HG02763 (cell line): ENCODE measurements at regions not wholly inside any gene's neighbourhood (a gene's known extent, or its start where the extent isn't known, plus 50 kb on each side); places are given as distances from the start of the nearest gene placed in this dataset.
"Not testable (repeated sequence)": the region's sequence is repeated elsewhere in the genome, so short reads cannot be mapped to it uniquely, and the experiment has no call there.

Experiments used
- ATAC-seq: cut with Tn5 transposase; IDR thresholded peaks from one replicate; pipeline ENCODE4 v1.9.1; 2021; ENCODE audit warnings: mild to moderate bottlenecking, moderate library complexity; ENCODE audit not compliant: unreplicated experiment

- ATAC-seq: no peak
These were observed 137.1 kb downstream of the ELOVL4 start for GRCh38 chr6:79810185-79810705.

GRCh38 chr6:79808921-79809320, 138.4 kb downstream of the ELOVL4 start:
- ATAC-seq: no peak

GRCh38 chr6:79806661-79807060, 140.7 kb downstream of the ELOVL4 start:
- ATAC-seq: not testable (repeated sequence)

GRCh38 chr6:79804732-79805131, 142.6 kb downstream of the ELOVL4 start:
- no peak for ATAC-seq

GRCh38 chr6:79803917-79804316, 143.4 kb downstream of the ELOVL4 start:
- ATAC-seq: no peak

- no peak for ATAC-seq
These were observed 144.6 kb downstream of the ELOVL4 start for GRCh38 chr6:79802657-79803300.

DNA sequence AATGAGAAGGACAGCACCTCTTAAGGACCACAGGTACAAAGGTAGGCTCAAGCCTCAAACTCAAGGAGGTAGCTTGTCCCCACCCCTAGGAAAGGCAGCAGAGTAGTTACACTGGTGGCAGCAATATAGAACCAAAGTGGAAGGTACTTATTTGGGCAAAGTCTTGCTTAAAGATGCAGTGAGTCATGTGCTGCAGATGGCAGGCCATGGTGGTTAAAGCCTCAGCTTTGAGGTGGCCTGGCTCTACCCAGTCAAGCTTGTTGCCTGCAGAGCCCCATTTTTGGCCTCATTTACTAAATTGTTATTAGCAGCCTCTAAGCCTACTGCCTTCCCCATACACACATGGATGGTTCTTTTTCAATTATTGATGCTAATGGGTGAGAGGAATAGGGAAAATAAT, 146.0 kb downstream of the ELOVL4 start:
- ATAC-seq: no peak

DNA sequence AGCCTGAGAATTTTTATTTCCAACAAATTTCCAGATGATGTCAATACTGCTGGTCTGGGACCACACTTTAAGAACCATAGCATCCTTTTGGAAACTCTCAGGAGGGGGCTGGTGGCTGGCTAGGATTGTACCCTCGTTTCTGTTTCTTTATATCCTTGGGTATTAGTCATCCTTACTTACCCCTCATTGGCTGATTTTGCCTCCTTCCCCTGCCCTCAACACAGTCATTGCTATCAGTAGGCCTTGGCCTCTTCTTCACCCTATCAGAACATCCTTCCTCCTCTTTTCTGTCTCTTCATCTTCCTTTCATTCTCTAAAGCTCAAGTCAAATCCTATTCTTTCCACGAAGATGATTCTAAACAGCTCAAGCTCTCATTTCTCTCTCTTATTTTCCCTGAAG, 148.5 kb downstream of the ELOVL4 start:
- no peak for ATAC-seq

DNA sequence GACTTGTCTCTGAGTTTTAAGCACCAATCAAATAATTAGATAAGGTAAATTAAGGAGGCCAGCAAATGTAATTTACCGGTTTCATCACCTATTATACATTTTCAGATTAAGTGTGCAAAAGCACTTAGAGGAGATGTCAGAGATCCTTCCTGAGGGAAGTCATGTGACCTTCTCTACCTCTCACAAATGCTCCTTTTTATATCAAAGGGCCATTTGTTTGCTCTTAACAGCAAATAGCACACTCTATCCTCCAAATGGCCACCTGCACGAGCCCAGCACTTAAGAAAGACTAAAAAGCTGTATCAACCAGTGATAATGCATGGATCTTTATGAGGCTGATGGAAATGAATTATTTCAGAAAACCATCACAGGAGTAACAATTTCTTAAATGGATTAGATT, 149.4 kb downstream of the ELOVL4 start:
- no peak for ATAC-seq

DNA sequence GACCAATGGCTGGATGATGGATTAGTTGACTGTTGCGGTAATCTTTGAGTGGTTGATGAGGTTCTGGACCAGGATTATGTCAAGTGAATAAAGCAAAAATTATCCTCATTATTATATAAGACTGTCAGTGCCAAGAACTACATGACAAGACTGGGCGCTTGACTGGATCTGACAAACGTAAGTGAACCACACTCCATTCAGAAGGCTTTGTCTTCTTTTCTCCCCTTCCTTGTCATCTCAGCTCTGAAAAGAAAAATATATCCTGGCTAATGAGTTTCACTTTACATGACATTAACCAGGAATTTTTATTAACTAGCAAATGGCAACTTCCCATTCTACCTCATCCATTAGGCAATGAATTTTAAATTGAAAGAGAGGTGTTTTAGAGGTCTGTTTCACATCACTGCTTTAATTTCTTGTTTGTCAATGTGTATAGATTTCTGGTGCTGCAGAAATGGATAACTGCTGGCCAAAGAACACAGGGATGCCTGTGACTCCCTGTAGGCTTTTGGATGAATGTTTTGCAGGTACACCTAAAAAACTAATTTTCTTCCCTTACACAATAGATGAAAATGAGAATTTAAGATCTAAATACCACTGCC, 150.1 kb downstream of the ELOVL4 start:
- no peak for ATAC-seq

GRCh38 chr6:79796197-79796596, 151.2 kb downstream of the ELOVL4 start:
- no peak for ATAC-seq

GRCh38 chr6:79789896-79790295, 157.5 kb downstream of the ELOVL4 start:
- ATAC-seq: no peak

DNA sequence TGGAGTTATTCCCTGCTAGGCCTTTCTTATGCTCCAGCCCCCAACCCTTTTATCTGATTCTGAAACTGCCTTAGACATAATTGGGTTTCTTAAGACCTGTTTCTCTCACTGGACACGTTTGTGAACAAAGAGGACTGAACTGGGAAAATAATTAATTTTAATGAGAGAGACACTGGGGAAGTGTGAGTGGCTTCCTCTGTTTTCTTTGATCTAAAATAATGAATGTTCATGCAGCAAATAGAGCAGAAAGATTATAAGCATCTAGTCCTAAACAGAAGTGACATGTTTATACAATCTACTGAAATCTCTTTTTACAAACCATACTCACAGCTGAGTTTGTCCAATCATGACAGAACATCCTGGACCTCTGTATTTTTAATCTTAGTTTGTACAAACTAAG, 157.6 kb downstream of the SH3BGRL2 start:
- no peak for ATAC-seq

GRCh38 chr6:79787626-79788025, 156.5 kb downstream of the SH3BGRL2 start:
- ATAC-seq: no peak

- ATAC-seq: no peak
These were observed 153.2 kb downstream of the SH3BGRL2 start for GRCh38 chr6:79784395-79784753.

- ATAC-seq: no peak
These were observed 152.7 kb downstream of the SH3BGRL2 start for GRCh38 chr6:79783670-79784394.

- no peak for ATAC-seq
These were observed 151.9 kb downstream of the SH3BGRL2 start for GRCh38 chr6:79782792-79783580.

DNA sequence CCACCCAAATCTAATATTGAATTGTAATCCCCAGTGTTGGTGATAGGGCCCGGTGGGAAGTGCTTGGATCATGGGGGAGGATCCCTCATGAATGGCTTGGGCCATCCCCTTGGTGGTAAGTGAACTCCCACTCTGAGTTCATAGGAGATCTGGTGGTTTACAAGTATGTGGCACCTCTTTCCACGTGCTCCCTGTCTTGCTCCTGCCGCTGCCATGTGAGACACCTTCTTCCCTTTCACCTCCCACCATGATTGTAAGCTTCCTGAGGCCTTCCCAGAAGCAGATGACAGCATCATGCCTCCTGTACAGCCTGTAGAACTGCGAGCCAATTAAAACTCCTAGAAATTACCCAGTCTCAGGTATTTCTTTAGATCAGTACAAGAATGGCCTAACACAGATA, 150.8 kb downstream of the SH3BGRL2 start:
- no peak for ATAC-seq

GRCh38 chr6:79780881-79781280, 149.8 kb downstream of the SH3BGRL2 start:
- ATAC-seq: no peak

DNA sequence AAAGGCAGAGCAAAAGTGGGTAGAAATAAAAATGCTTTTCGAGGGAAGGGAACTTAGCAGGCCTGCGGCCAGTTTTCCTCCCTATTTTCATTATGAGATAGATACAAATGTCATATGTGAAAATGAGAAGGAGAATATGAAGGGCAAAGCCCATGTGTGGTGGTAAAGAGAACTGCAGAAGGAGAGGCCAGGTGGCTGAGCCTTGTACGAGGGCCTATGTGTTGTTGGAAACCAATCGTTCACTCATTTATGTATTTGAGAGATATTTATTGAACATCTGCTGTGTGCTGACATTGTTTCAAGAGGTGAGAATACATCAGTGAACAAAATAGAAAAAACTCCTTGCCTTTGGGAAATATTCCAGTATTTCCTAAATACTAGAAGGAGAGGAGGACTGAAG, 147.7 kb downstream of the SH3BGRL2 start:
- ATAC-seq: no peak
